ENCODE measurements at regions not wholly inside any gene's neighbourhood (a gene's known extent, or its start where the extent isn't known, plus 50 kb on each side); places are given as distances from the start of the nearest gene placed in this dataset.

- TF ChIP-seq EZH2 (IDR thresholded peaks at IDR 0.05; ENCODE audit: low read length) (no peak), CTCF (optimal IDR thresholded peaks at IDR 0.05 in 1 of 3, IDR thresholded peaks at IDR 0.05 in 1 of 3, conservative IDR thresholded peaks at IDR 0.05 in 1 of 3; ENCODE audit: extremely low read depth in 1 of 3, insufficient read depth in 2 of 3, low read length in 3 of 3) (no peak)
These were observed 251.0 kb downstream of the CDH11 start for GRCh38 chr16:64870859-64871258.

Measured in keratinocyte (primary cell).